Kidney epithelial cell (primary cell): ENCODE measurements at regions not wholly inside any gene's neighbourhood (a gene's known extent, or its start where the extent isn't known, plus 50 kb on each side); places are given as distances from the start of the nearest gene placed in this dataset.

Source experiments
- DNase-seq: peaks from one replicate; pipeline ENCODE4 v3.0.0-alpha.2; 2010; ENCODE audit warnings: low read depth
- H3K27me3 ChIP-seq: 2 replicates; pipeline ENCODE4 v1.6.0; 2011; ENCODE audit warnings: low read length; ENCODE audit not compliant: control insufficient read depth, insufficient read depth
- H3K36me3 ChIP-seq: 2 replicates; pipeline ENCODE4 v1.5.1; 2011; ENCODE audit warnings: low read length; ENCODE audit not compliant: control insufficient read depth, insufficient read depth
- H3K4me3 ChIP-seq: 2 replicates; pipeline ENCODE4 v1.5.1; 2011; ENCODE audit warnings: low read depth, mild to moderate bottlenecking, control low read depth, low read length
- TF ChIP-seq, protein P1 (sequence below): IDR thresholded peaks from 2 replicates; pipeline ENCODE4 v1.5.1; 2011; ENCODE audit warnings: mild to moderate bottlenecking, moderate library complexity, low read length, control low read depth, inconsistent platforms; ENCODE audit not compliant: insufficient read depth, poor library complexity, severe bottlenecking

DNA sequence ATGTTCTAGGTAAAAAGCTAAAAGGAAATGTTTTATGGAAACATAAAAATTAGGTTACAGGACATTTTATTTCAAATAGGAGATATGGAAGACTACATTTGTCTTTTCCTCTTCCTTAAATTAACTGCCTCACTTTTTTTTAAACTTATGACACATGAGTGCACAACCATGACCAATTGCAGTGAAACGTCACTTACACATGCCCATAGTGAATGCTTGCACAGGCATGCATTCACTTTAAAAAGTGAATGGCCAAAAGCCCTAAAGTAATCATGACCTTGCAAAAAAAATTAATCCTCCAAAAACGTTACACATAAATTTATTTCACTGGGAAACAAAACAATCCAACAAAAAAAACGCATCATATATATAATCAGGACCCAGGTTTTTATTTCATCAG is 343.2 kb upstream of the TMTC1 start:
- no peak for DNase-seq
- no peak overlapping the region for H3K4me3 ChIP-seq
- TF ChIP-seq, protein P1, sequence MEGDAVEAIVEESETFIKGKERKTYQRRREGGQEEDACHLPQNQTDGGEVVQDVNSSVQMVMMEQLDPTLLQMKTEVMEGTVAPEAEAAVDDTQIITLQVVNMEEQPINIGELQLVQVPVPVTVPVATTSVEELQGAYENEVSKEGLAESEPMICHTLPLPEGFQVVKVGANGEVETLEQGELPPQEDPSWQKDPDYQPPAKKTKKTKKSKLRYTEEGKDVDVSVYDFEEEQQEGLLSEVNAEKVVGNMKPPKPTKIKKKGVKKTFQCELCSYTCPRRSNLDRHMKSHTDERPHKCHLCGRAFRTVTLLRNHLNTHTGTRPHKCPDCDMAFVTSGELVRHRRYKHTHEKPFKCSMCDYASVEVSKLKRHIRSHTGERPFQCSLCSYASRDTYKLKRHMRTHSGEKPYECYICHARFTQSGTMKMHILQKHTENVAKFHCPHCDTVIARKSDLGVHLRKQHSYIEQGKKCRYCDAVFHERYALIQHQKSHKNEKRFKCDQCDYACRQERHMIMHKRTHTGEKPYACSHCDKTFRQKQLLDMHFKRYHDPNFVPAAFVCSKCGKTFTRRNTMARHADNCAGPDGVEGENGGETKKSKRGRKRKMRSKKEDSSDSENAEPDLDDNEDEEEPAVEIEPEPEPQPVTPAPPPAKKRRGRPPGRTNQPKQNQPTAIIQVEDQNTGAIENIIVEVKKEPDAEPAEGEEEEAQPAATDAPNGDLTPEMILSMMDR = no peak
- H3K27me3 ChIP-seq = no peaks in the 10 kb centered on the region
- no peaks in the 10 kb centered on the region for H3K36me3 ChIP-seq

DNA sequence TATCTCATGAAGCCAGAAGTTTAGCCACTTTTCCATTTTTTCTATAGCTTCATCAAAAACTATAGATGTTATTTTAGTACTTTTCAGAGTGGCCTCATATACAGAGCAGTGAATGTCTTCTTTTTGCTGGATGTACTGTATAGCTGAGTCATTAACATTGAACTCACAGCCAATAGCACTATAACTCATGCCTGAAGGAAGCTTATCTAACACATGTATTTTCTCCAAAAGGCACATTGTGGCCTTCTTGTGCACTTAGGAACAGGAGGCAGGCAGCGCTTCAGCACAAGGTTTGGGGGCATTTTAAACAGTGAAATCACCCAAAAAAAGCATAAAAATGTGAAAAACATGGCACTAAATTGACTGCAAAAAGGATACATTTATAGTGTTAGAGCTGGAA is 336.8 kb upstream of the TMTC1 start:
- Histone ChIP-seq H3K36me3 (no peaks in the 10 kb centered on the region), H3K27me3 (no peaks in the 10 kb centered on the region), H3K4me3 (no peak overlapping the region)
- DNase-seq = no peak
- TF ChIP-seq, protein P1 = no peak

DNA sequence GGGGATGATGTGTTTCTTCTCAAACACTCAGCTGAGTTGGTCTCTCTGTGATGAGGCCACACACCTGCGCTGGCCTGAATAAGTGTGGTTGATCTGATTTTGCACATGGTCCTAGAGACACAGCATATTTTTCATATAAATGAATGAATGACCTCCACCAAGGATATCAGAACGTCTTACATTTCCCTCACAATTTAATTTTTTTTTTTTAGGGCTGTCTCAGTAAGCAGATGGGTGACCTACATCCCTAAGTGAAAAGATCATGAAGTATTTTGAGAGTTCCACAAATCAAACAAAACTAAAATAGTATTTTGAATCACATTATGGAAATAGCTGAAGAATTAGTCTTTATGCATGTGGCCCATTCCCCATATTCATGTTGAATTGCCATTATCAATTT is 333.7 kb upstream of the TMTC1 start:
- Histone ChIP-seq H3K27me3 (no peaks in the 10 kb centered on the region), H3K36me3 (no peaks in the 10 kb centered on the region), H3K4me3 (no peak overlapping the region)
- TF ChIP-seq, protein P1 = no peak
- no peak for DNase-seq

DNA sequence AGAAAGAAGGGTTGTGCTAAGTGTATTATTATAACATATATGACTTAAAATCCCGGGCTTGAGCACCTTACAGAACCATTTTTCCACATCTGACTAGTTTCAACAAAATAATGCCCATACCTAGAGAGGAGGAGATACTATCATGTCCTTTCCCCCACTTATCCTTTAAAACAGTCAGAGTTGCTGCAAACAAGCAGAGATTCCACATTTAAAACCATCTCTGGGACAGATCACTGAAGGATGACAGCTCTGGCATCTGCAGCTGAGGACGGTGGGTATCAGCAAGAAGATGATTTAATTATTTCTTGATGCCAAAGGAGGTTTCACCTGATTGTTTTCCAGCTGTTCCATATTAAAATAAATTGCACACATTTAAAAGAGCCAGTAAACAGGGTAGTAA is 328.0 kb upstream of the TMTC1 start:
- H3K4me3 ChIP-seq = no peak overlapping the region
- no peaks in the 10 kb centered on the region for H3K27me3 ChIP-seq
- TF ChIP-seq, protein P1 = no peak
- no peak for DNase-seq
- H3K36me3 ChIP-seq = no peaks in the 10 kb centered on the region

DNA sequence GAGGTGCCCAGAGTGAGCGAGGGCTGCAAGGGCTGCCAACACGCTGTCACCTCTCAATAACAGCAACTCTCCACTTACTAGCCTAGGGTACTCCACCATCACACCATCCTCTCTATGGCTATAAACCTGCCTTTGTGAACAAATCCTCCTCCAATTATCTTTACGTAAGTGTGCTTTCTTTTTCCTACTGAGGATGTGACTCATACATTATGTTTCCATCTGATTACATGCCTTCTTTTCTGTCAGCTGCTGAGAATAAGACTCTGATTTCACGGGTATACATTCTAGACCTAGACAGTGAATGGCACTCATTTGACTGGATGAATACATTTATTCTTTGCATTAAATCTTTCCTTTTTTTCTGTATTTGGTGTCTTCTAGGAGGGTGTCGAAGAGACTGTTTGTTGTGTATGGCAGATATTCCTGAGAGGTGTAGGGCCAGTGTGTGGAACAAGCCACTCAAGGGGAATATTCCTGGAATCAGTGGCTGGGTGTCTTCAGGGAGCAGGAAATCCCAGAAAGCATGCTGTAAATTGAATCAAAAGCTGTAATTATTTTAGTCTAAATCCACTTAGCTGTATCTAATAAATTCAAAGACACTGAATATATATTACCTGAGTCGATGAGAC is 327.3 kb upstream of the TMTC1 start:
- TF ChIP-seq, protein P1 = no peak
- Histone ChIP-seq H3K27me3 (no peaks in the 10 kb centered on the region), H3K36me3 (no peaks in the 10 kb centered on the region), H3K4me3 (no peak overlapping the region)
- no peak for DNase-seq

DNA sequence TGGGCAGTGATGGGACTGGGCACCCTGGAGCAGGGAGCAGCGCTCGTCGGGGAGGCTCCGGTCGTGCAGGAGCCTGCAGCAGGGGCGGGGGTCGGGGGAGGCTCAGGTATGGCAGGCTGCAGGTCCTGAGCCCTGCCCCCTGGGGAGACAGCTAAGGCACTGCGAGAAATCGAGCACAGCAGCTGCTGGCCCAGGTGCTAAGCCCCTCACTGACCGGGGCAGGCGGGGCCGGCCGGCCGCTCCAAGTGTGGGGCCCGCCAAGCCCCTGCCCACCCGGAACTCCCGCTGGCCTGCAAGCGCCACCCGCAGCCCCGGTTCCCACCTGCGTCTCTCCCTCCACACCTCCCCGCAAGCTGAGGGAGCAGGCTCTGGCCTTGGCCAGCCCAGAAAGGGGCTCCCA is 326.8 kb upstream of the TMTC1 start:
- DNase-seq = no peak
- Histone ChIP-seq H3K4me3 (no peak overlapping the region), H3K27me3 (no peaks in the 10 kb centered on the region), H3K36me3 (no peaks in the 10 kb centered on the region)
- TF ChIP-seq, protein P1 = no peak
